ENCODE measurements at regions not wholly inside any gene's neighbourhood (a gene's known extent, or its start where the extent isn't known, plus 50 kb on each side); places are given as distances from the start of the nearest gene placed in this dataset.

- Mint-ChIP-seq H3K36me3 (no peaks in the 10 kb centered on the region), H3K27ac (no peak overlapping the region), H3K27me3 (ENCODE audit: low read depth) (no peaks in the 10 kb centered on the region), H3K4me1 (no peaks in the 10 kb centered on the region), H3K4me3 (no peak overlapping the region), H3K9me3 (peaks cover 7% of the 10 kb centered on the region)
- no peak for DNase-seq (ENCODE audit: low spot score)
- no peak for ATAC-seq
- ChIA-PET CTCF (no interaction called here), POLR2A (no interaction called here)
- TF ChIP-seq ZNF532 (CRISPR knock-in tag; IDR thresholded peaks at IDR 0.05; ENCODE audit: borderline replicate concordance) (no peak), CBFB (CRISPR knock-in tag; IDR thresholded peaks at IDR 0.05; ENCODE audit: low read depth) (no peak), EMX1 (CRISPR knock-in tag; IDR thresholded peaks at IDR 0.05) (no peak), ESRRA (CRISPR knock-in tag; IDR thresholded peaks at IDR 0.05; ENCODE audit: borderline replicate concordance) (no peak), ATF2 (CRISPR knock-in tag; IDR thresholded peaks at IDR 0.05; ENCODE audit: borderline replicate concordance, low read depth) (no peak), CTCF (IDR thresholded peaks at IDR 0.05) (no peak), AFF4 (CRISPR knock-in tag; IDR thresholded peaks at IDR 0.05; ENCODE audit: borderline replicate concordance) (no peak), PREB (CRISPR knock-in tag; IDR thresholded peaks at IDR 0.05; ENCODE audit: borderline replicate concordance) (no peak), IRF2 (CRISPR knock-in tag; IDR thresholded peaks at IDR 0.05; ENCODE audit: borderline replicate concordance, low read depth) (no peak), SMAD4 (CRISPR knock-in tag; IDR thresholded peaks at IDR 0.05) (no peak), ZNF281 (CRISPR knock-in tag; IDR thresholded peaks at IDR 0.05) (no peak), MXD4 (CRISPR knock-in tag; IDR thresholded peaks at IDR 0.05; ENCODE audit: borderline replicate concordance) (no peak)
Measured at GRCh38 chr10:84801156-84801555, 472.8 kb downstream of the CCSER2 start.

All from WTC11 (cell line).